Retinal pigment epithelial cell (primary cell): ENCODE measurements at regions not wholly inside any gene's neighbourhood (a gene's known extent, or its start where the extent isn't known, plus 50 kb on each side); places are given as distances from the start of the nearest gene placed in this dataset.

Experiments
- DNase-seq: peaks from one replicate; pipeline ENCODE4 v3.0.0-alpha.2; 2010; ENCODE audit warnings: low read depth
- H3K4me3 ChIP-seq: 2 replicates; pipeline ENCODE4 v1.5.1; 2011; ENCODE audit warnings: mild to moderate bottlenecking, low read length, control low read depth, moderate library complexity
- TF ChIP-seq, protein P1 (sequence below): conservative IDR thresholded peaks from 2 replicates; pipeline ENCODE4 v1.5.1; 2011; ENCODE audit warnings: low read depth, low read length, control low read depth, inconsistent platforms

DNA sequence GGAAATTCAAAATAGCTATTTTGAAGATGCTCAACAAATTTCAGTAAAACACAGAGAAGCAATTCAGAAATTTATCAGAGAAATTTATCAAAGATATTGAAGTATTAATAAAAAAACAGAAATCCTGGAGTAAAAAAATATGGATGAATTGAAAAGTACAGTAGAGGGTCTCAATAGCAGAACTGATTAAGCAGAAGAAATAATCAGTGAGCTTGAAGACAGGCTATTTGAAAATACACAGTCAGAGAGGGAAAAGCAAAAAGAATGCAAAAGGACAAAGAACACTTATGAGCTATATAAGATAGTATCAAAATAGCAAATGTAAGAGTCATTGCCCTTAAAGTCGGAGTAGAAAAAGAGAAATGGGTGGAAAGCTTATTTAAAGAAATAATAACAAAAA lies 107.9 kb upstream of the PPP2R2B start:
- TF ChIP-seq, protein P1, sequence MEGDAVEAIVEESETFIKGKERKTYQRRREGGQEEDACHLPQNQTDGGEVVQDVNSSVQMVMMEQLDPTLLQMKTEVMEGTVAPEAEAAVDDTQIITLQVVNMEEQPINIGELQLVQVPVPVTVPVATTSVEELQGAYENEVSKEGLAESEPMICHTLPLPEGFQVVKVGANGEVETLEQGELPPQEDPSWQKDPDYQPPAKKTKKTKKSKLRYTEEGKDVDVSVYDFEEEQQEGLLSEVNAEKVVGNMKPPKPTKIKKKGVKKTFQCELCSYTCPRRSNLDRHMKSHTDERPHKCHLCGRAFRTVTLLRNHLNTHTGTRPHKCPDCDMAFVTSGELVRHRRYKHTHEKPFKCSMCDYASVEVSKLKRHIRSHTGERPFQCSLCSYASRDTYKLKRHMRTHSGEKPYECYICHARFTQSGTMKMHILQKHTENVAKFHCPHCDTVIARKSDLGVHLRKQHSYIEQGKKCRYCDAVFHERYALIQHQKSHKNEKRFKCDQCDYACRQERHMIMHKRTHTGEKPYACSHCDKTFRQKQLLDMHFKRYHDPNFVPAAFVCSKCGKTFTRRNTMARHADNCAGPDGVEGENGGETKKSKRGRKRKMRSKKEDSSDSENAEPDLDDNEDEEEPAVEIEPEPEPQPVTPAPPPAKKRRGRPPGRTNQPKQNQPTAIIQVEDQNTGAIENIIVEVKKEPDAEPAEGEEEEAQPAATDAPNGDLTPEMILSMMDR: no peak
- DNase-seq: no peak
- H3K4me3 ChIP-seq: no peak overlapping the region

DNA sequence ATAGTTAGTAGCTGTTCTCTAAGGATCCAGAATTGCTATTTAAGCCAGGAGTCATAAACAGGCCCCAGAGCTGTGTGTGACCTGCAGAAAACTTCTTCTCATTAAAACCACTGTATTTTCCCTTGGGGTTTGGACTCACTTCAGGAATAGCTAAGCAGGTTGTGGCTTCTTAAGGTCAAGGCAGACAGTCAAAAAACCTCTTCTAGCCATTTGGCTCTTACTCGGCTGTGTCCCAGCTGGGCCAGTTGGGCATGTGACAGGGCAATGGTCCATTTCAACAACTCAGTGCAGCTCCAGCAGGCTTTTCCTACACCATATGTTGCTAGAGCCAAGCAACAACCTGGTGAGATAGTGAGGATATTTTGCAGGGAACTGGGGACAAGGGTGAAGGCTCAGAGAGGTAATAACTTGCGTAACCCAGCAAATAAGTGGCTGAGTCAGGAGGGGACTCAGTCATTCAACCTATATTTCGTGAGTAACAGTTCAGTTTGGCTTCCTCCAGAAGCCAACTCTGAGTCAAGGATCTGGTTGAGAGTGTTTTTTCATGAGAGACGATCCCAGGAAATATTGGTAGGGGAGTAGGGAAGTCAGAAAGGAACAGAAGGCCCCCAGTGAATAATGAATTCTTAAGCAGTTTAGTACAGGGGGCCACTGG lies 115.4 kb upstream of the PPP2R2B start:
- TF ChIP-seq, protein P1: no peak
- H3K4me3 ChIP-seq: no peak overlapping the region
- DNase-seq: no peak

DNA sequence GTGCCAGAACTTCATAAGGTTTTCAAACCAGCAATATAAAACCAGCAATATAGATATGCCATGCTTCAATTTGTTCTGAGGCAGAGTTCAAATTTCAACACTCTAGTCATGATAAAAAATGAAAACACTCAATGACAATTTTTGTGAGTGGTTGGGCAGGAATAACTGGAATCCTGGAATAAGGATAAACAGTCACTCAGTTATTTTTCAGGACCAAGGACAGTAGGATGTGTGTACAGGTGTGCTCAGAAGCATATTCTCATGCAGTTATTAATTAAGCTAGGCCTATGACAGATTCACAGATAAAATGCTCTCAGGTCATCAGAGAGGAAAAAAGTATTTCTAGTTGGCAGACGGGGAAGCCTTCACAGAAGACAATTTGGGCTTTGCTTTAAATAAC lies 117.3 kb upstream of the PPP2R2B start:
- no peak for DNase-seq
- TF ChIP-seq, protein P1: no peak
- no peak overlapping the region for H3K4me3 ChIP-seq

DNA sequence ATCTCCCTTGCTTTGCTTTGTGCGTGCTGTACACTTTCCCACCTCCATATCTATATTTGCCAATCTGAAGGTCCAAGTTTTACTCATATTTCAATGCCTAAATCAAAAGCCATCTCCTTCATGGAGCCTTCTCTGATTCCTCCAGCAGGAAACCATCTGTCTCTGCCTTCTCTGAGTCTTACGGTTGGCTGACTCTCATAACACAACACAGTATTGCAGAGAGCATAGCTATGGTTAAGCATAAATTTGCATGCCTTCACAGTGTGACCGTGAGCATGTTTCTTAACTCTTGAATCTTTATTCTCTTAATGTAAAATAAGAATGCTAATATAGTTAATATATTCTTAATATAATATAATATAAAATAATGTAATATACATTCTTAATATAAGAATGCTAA lies 136.8 kb upstream of the PPP2R2B start:
- TF ChIP-seq, protein P1: no peak
- H3K4me3 ChIP-seq: no peak overlapping the region
- no peak for DNase-seq

DNA sequence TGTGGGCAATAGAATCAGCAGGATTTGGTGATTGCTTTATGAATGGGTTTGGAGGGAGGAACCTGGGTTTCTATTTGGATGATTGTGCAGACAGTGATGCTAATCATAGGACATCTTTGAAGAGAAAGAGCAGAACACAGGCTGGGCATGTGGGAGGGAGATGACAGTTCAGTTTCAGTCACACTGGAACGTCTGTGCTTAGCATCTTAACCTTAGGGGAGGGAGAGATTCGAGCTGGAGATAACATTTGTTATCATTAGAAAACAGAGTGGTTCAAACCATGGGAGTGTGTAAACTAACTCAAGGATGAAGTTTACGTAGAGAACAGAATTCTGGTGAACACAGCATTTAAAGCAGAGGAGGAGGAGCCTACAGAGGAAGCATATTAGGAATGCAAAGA lies 138.6 kb upstream of the PPP2R2B start:
- DNase-seq: no peak
- TF ChIP-seq, protein P1: no peak
- no peak overlapping the region for H3K4me3 ChIP-seq

DNA sequence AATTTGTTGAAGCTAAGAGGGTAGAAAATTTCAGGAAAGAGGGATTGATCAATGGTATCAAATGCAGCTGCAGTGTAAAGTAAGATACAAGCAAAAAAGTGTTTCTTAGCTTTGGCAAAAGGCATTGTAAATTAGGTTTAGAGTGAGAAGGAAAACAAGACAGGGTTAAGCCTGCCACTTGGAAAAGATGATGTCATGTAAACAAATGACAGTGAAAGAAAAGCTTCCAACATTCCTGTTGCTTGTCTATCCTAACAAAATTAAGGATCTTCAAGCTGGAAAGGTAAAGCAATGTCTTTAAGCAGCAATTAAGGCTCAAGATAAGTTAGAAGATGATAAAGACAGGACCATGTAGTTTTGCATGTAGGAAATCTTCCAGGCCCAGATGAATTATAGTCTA lies 139.1 kb upstream of the PPP2R2B start:
- H3K4me3 ChIP-seq: no peak overlapping the region
- DNase-seq: no peak
- TF ChIP-seq, protein P1: no peak

DNA sequence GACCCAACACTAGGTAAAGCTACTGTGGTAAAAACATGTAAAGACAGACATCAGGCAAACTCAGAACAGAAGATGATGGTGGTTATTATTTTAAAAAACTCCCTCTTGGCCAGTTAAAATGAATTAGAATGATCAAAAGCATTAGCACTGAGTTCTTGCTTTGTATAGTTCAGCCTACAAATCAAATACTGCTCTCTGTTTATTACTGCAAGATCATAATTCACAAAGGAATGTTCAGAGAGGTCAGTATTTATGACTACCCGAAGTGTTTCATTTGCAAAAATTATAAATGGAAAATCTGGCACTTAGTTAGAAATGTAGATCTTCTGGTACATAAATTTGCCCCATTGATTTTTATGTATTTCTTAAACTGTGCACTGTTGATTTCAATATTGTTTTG lies 140.3 kb upstream of the PPP2R2B start:
- no peak for DNase-seq
- TF ChIP-seq, protein P1: no peak
- no peak overlapping the region for H3K4me3 ChIP-seq
